RWPE1 (cell line): ENCODE measurements at regions not wholly inside any gene's neighbourhood (a gene's known extent, or its start where the extent isn't known, plus 50 kb on each side); places are given as distances from the start of the nearest gene placed in this dataset.
A peak's percentile ranks its signal among the peaks of the same experiment; 100 is the strongest.

Experiments used
- CTCF ChIA-PET: fragments of 350-600 bp; sonication (Branson Sonifier 250); formaldehyde crosslinking; extraction: SDS; loops from one replicate; lab custom pipeline; 2021; lab: Yijun Ruan, JAX
- POLR2A ChIA-PET: fragments of 400-600 bp; formaldehyde crosslinking; extraction: SDS; loops from one replicate; lab custom pipeline; 2020; ENCODE audit warnings: antibody characterized with exemption; ENCODE audit not compliant: low non-redundant PET; lab: Yijun Ruan, JAX
- DNase-seq: peaks from one replicate; pipeline ENCODE4 v3.0.0; 2012; ENCODE audit warnings: low spot score
- H3K27ac ChIP-seq: fragments of 450-650 bp; 2 replicates; pipeline ENCODE4 v1.5.1; 2017
- TF ChIP-seq, protein P1 (sequence below): fragments of 450-650 bp; conservative IDR thresholded peaks from 2 replicates; pipeline ENCODE4 v1.5.1; 2017; ENCODE audit warnings: low read depth, mild to moderate bottlenecking

DNA sequence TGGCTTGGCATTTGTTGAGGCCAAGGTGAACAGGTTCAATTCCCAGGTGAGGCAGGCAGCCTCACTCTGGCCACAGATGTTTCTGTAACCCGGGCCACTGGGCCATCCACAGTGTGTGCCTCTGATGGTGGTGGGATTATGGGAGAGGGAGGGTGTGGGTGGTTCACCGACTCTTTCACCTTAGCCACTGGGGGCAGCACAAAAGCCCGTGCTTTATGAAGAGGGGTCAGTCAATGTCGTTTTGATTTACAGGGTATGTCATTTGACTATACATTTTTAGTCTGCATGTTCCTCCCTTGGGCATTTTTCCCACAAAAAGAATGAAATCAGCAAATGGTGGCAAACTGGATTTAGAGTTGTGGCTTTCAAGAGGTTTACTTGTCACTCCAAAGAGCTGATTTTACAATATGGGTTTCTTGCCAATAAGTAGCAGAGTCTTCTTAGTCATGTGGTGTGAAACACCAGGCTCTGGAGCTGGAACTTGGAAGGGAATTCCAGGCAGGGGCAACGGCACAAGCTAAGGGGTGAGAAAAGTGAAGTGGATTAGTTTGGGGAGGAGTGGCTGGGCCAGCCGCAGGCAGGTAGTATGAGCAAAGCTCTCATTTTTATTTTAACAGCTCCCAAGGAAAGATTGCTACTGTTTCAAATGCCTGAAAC lies 217.8 kb upstream of the ZBED5 start:
- TF ChIP-seq, protein P1, sequence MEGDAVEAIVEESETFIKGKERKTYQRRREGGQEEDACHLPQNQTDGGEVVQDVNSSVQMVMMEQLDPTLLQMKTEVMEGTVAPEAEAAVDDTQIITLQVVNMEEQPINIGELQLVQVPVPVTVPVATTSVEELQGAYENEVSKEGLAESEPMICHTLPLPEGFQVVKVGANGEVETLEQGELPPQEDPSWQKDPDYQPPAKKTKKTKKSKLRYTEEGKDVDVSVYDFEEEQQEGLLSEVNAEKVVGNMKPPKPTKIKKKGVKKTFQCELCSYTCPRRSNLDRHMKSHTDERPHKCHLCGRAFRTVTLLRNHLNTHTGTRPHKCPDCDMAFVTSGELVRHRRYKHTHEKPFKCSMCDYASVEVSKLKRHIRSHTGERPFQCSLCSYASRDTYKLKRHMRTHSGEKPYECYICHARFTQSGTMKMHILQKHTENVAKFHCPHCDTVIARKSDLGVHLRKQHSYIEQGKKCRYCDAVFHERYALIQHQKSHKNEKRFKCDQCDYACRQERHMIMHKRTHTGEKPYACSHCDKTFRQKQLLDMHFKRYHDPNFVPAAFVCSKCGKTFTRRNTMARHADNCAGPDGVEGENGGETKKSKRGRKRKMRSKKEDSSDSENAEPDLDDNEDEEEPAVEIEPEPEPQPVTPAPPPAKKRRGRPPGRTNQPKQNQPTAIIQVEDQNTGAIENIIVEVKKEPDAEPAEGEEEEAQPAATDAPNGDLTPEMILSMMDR, result no peak
- CTCF ChIA-PET, result interaction anchor here (0.7 to 0.8 kb wide), 2 partner anchors 163 to 247 kb away, joined by 3 to 5 read pairs; no protein-coding TSS in a partner anchor
- H3K27ac ChIP-seq, result no peak overlapping the region
- no peak for DNase-seq
- POLR2A ChIA-PET, result no interaction called here

DNA sequence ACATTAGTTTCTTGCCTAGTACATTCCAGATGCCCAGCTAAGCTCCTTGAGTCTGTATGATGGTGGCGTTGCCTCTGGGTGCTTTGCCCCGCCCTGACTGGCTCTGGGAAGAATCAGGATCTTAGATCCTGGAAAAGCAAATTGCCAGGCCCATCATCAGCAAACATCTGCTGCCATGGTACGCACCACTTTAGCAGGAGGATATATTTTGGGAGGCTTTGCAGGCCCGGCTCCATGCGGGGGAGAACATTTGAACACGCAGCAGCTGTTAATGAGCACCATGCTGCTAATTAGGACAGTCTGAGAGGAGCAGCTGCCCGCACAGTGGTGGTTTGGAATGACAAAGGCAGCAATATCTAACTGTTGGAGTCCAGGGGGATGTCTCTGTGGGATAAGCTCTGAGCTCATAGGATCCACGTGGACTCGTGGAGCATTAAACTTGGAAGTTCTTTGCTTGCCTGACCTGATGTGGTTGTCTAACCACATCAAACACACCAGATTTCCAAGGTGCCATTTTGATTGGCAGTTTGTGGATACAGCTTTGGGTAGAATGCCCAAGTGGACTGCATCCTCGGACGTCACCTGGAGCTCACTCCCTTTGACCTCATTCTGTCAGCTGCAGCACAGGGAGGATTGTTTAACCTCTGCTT lies 217.0 kb upstream of the ZBED5 start:
- TF ChIP-seq, protein P1, result no peak
- DNase-seq, result no peak
- H3K27ac ChIP-seq, result no peak overlapping the region
- POLR2A ChIA-PET, result no interaction called here
- CTCF ChIA-PET, result interaction anchor here (0.7 kb wide), 1 partner anchor 399 kb away, joined by 4 read pairs; no protein-coding TSS in a partner anchor

- TF ChIP-seq, protein P1, result no peak
- ChIA-PET CTCF (interaction anchor here (0.7 kb wide), 1 partner anchor 400 kb away, joined by 4 read pairs; no protein-coding TSS in a partner anchor), POLR2A (no interaction called here)
- DNase-seq, result peak; percentile 23
- H3K27ac ChIP-seq, result no peak overlapping the region
Observed at GRCh38 chr11:11073996-11074395, 216.1 kb upstream of the ZBED5 start.

DNA sequence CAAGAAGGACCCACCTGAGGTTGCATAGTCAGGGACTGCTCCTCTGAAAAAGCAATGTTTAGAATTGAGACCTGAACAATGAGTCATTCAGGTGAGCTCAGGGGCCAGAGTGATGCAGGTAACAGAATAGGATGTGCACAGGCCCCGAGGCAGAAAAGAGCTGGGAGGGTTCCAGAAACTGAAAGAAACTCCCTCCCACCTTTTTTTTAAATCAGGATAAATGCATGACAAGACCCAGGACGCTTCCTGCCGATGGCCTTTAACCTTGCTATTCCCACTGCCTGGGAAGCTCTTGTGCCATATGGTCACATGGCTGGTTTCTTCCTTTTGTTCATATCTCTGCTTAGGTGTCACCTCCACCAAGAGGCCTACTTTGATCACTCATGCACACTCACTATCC lies 214.2 kb upstream of the ZBED5 start:
- POLR2A ChIA-PET, result no interaction called here
- TF ChIP-seq, protein P1, result no peak
- CTCF ChIA-PET, result interaction anchor here (0.6 to 1.1 kb wide), 2 partner anchors 27 to 302 kb away, joined by 3 to 4 read pairs; no protein-coding TSS in a partner anchor
- DNase-seq, result peak; percentile 84
- H3K27ac ChIP-seq, result no peak overlapping the region

DNA sequence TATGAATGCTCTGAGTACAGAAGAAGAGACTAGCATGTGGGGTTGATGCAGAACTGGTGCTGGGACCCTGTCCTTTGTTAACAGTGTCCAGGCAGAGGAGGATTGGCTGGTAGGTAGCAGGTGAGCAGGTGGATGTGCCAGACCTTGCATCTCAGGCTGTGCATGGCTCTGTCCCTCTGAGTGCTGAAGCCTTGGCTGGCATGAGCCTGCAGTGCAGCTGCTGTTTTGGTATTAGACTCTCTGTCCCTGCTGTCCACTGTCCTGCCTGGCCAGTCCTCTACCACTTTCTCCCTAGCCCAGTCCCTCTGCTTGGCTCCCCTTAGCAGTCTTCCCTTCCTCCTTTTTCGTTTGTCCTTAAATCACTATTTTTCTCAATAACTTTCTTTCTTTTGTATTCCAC lies 213.6 kb upstream of the ZBED5 start:
- ChIA-PET POLR2A (no interaction called here), CTCF (interaction anchor here (0.6 kb wide), 1 partner anchor 28 kb away, joined by 3 read pairs; no protein-coding TSS in a partner anchor)
- TF ChIP-seq, protein P1, result no peak
- no peak overlapping the region for H3K27ac ChIP-seq
- DNase-seq, result no peak

- H3K27ac ChIP-seq, result no peak overlapping the region
- ChIA-PET CTCF (no interaction called here), POLR2A (no interaction called here)
- TF ChIP-seq, protein P1, result no peak
- DNase-seq, result no peak
Observed at GRCh38 chr11:11070976-11071375, 213.1 kb upstream of the ZBED5 start.
